G401 (cell line): ENCODE measurements at regions not wholly inside any gene's neighbourhood (a gene's known extent, or its start where the extent isn't known, plus 50 kb on each side); places are given as distances from the start of the nearest gene placed in this dataset.

ENCODE experiments used
- DNase-seq: peaks from one replicate; pipeline ENCODE4 v3.0.0-alpha.2; 2015; ENCODE audit warnings: low spot score
- in situ Hi-C: cut with HindIII; loops from 2 replicates; pipeline ENCODE4 v1.10.0; 2016; ENCODE audit warnings: low sequenced_read_pairs, mixed read lengths

- in situ Hi-C loops: no loop called here
- DNase-seq: no peak
These were observed 127.0 kb downstream of the EDN1 start for GRCh38 chr6:12417191-12417590.

- in situ Hi-C loops: no loop called here
- DNase-seq: no peak
These were observed 128.8 kb downstream of the EDN1 start for GRCh38 chr6:12418946-12419345.

GRCh38 chr6:12419631-12420272 lies 129.6 kb downstream of the EDN1 start:
- DNase-seq: no peak
- in situ Hi-C loops: no loop called here

- in situ Hi-C loops: no loop called here
- no peak for DNase-seq
These were observed 130.5 kb downstream of the EDN1 start for GRCh38 chr6:12420626-12421025.

GRCh38 chr6:12421596-12421995 lies 131.4 kb downstream of the EDN1 start:
- in situ Hi-C loops: no loop called here

GRCh38 chr6:12422848-12423247 lies 132.7 kb downstream of the EDN1 start:
- DNase-seq: no peak
- in situ Hi-C loops: no loop called here

More at GRCh38 chr6:12421596-12421995, 131.4 kb downstream of the EDN1 start:
- no peak for DNase-seq

- no peak for DNase-seq
- in situ Hi-C loops: no loop called here
These were observed 133.7 kb downstream of the EDN1 start for GRCh38 chr6:12423832-12424231.

- in situ Hi-C loops: no loop called here
- DNase-seq: no peak
These were observed 136.0 kb downstream of the EDN1 start for GRCh38 chr6:12426121-12426520.

- DNase-seq: no peak
- in situ Hi-C loops: no loop called here
These were observed 140.9 kb downstream of the EDN1 start for GRCh38 chr6:12431023-12431422.

- in situ Hi-C loops: no loop called here
- no peak for DNase-seq
These were observed 146.1 kb downstream of the EDN1 start for GRCh38 chr6:12436224-12436623.

- in situ Hi-C loops: no loop called here
- no peak for DNase-seq
These were observed 146.5 kb downstream of the EDN1 start for GRCh38 chr6:12436683-12437082.

- in situ Hi-C loops: no loop called here
- DNase-seq: no peak
These were observed 149.1 kb downstream of the EDN1 start for GRCh38 chr6:12439296-12439695.

GRCh38 chr6:12440981-12441380 lies 150.8 kb downstream of the EDN1 start:
- no peak for DNase-seq
- in situ Hi-C loops: no loop called here

- DNase-seq: no peak
- in situ Hi-C loops: no loop called here
These were observed 152.3 kb downstream of the EDN1 start for GRCh38 chr6:12442455-12442854.

GRCh38 chr6:12446394-12446793 lies 156.2 kb downstream of the EDN1 start:
- DNase-seq: no peak
- in situ Hi-C loops: no loop called here

GRCh38 chr6:12449447-12449846 lies 159.3 kb downstream of the EDN1 start:
- in situ Hi-C loops: no loop called here
- no peak for DNase-seq

- in situ Hi-C loops: no loop called here
These were observed 160.3 kb downstream of the EDN1 start for GRCh38 chr6:12450467-12450866.

GRCh38 chr6:12456343-12456742 lies 166.2 kb downstream of the EDN1 start:
- DNase-seq: no peak
- in situ Hi-C loops: no loop called here

More at GRCh38 chr6:12450467-12450866, 160.3 kb downstream of the EDN1 start:
- DNase-seq: no peak

- in situ Hi-C loops: no loop called here
- DNase-seq: no peak
These were observed 166.9 kb downstream of the EDN1 start for GRCh38 chr6:12457094-12457493.

- no peak for DNase-seq
- in situ Hi-C loops: no loop called here
These were observed 168.4 kb downstream of the EDN1 start for GRCh38 chr6:12458558-12458957.

GRCh38 chr6:12459945-12460661 lies 169.9 kb downstream of the EDN1 start:
- in situ Hi-C loops: no loop called here

More at GRCh38 chr6:12459945-12460661, 169.9 kb downstream of the EDN1 start:
- no peak for DNase-seq
